Thymus (tissue), 11 donors: ENCODE measurements at regions not wholly inside any gene's neighbourhood (a gene's known extent, or its start where the extent isn't known, plus 50 kb on each side); places are given as distances from the start of the nearest gene placed in this dataset.
"Not testable (repeated sequence)": the region's sequence is repeated elsewhere in the genome, so short reads cannot be mapped to it uniquely, and the experiment has no call there.

Experiments used
- DNase-seq, 9 donors: peaks; one replicate each; pipeline ENCODE4 v3.0.0-alpha.2; 2013; ENCODE audit warnings: low spot score in 9 of 9, low read depth in 6 of 9, missing footprints in 1 of 9
- H3K27ac ChIP-seq, 2 donors: one replicate each; pipeline ENCODE4 v1.5.1; 2013; ENCODE audit warnings: control low read depth in 1 of 2, low read depth in 1 of 2, low read length in 1 of 2, mild to moderate bottlenecking in 1 of 2, moderate library complexity in 1 of 2
- H3K27me3 ChIP-seq, 2 donors: one replicate each; pipeline ENCODE4 v1.5.1; 2013; ENCODE audit warnings: low read length in 1 of 2; ENCODE audit not compliant: control insufficient read depth in 2 of 2, insufficient read depth in 1 of 2
- H3K36me3 ChIP-seq, 2 donors: one replicate each; pipeline ENCODE4 v1.5.1; 2013; ENCODE audit warnings: low read length in 1 of 2, mild to moderate bottlenecking in 1 of 2, moderate library complexity in 1 of 2; ENCODE audit not compliant: control insufficient read depth in 2 of 2, insufficient read depth in 2 of 2
- H3K4me1 ChIP-seq, 2 donors: one replicate each; pipeline ENCODE4 v1.5.1; 2013; ENCODE audit warnings: low read length in 2 of 2; ENCODE audit not compliant: control insufficient read depth in 2 of 2, insufficient read depth in 2 of 2
- H3K4me3 ChIP-seq, 2 donors: one replicate each; pipeline ENCODE4 v1.5.1; 2013; ENCODE audit warnings: low read length in 2 of 2, control low read depth in 1 of 2, mild to moderate bottlenecking in 1 of 2
- H3K9me3 ChIP-seq, 2 donors: one replicate each; pipeline ENCODE4 v1.5.1; 2013; ENCODE audit warnings: low read length in 1 of 2, mild to moderate bottlenecking in 1 of 2; ENCODE audit not compliant: control insufficient read depth in 2 of 2, insufficient read depth in 1 of 2
- WGBS: extraction: QIAGEN DNeasy Blood & Tissue Kit; methylation state at CpG from one replicate; pipeline ENCODE4 v1.1.7; 2013; 5-methylcytosine and 5-hydroxymethylcytosine counted together
- donor health status: healthy.

GRCh38 chr7:3109311-3109915, 65.7 kb upstream of the CARD11 start:
- no peak overlapping the region for H3K27ac ChIP-seq
- H3K27me3 ChIP-seq, result no peaks in the 10 kb centered on the region
- peaks cover 0 to 7% of the 10 kb centered on the region in 2 donors for H3K9me3 ChIP-seq
- H3K36me3 ChIP-seq, result no peaks in the 10 kb centered on the region
- no peak overlapping the region for H3K4me3 ChIP-seq
- DNase-seq, result no peak
- 87% methylated on average over 9 of the region's 9 CpGs for WGBS
- H3K4me1 ChIP-seq, result peaks cover 0 to 7% of the 10 kb centered on the region in 2 donors

- no peaks in the 10 kb centered on the region for H3K36me3 ChIP-seq
- peaks cover 0 to 3% of the 10 kb centered on the region in 2 donors for H3K9me3 ChIP-seq
- no peak for DNase-seq
- H3K4me3 ChIP-seq, result no peak overlapping the region
- no peaks in the 10 kb centered on the region for H3K27me3 ChIP-seq
- peaks cover under 1 to 7% of the 10 kb centered on the region in 2 donors for H3K4me1 ChIP-seq
- no peak overlapping the region for H3K27ac ChIP-seq
- 20% methylated on average over 5 of the region's 5 CpGs for WGBS
Observed at GRCh38 chr7:3112479-3113134, 68.9 kb upstream of the CARD11 start.

GRCh38 chr7:3114917-3115316, 71.2 kb upstream of the CARD11 start:
- Histone ChIP-seq H3K27ac (no peak overlapping the region), H3K9me3 (peaks cover 0 to 3% of the 10 kb centered on the region in 2 donors), H3K36me3 (no peaks in the 10 kb centered on the region), H3K4me1 (peaks cover 2 to 9% of the 10 kb centered on the region in 2 donors), H3K4me3 (no peak overlapping the region), H3K27me3 (no peaks in the 10 kb centered on the region)
- DNase-seq, result no peak
- WGBS, result 49% methylated on average over 5 of the region's 5 CpGs

- H3K27ac ChIP-seq, result no peak overlapping the region
- 16% methylated on average over 2 of the region's 2 CpGs for WGBS
- no peaks in the 10 kb centered on the region for H3K36me3 ChIP-seq
- H3K9me3 ChIP-seq, result peaks cover 0 to 3% of the 10 kb centered on the region in 2 donors
- H3K4me3 ChIP-seq, result no peak overlapping the region
- no peak for DNase-seq
- peaks cover 2 to 9% of the 10 kb centered on the region in 2 donors for H3K4me1 ChIP-seq
- no peaks in the 10 kb centered on the region for H3K27me3 ChIP-seq
Observed at GRCh38 chr7:3117081-3117480, 73.4 kb upstream of the CARD11 start.

- DNase-seq, result peak in 1 of 9 donors; percentile 55
- H3K36me3 ChIP-seq, result no peaks in the 10 kb centered on the region
- H3K27me3 ChIP-seq, result no peaks in the 10 kb centered on the region
- H3K4me1 ChIP-seq, result peaks cover 2 to 5% of the 10 kb centered on the region in 2 donors
- H3K4me3 ChIP-seq, result no peak overlapping the region
- peaks cover 0 to 3% of the 10 kb centered on the region in 2 donors for H3K9me3 ChIP-seq
- H3K27ac ChIP-seq, result no peak overlapping the region
- 34% methylated on average over 8 of the region's 8 CpGs for WGBS
Observed at GRCh38 chr7:3117488-3118231, 74.0 kb upstream of the CARD11 start.

GRCh38 chr7:3119352-3119927, 75.8 kb upstream of the CARD11 start:
- H3K27ac ChIP-seq, H3K9me3 ChIP-seq: not testable (repeated sequence)

GRCh38 chr7:3119963-3120362, 76.3 kb upstream of the CARD11 start:
- DNase-seq, result no peak
- no peaks in the 10 kb centered on the region for H3K27me3 ChIP-seq

More at GRCh38 chr7:3119352-3119927, 75.8 kb upstream of the CARD11 start:
- not testable (repeated sequence) for H3K4me3 ChIP-seq, H3K27me3 ChIP-seq, H3K4me1 ChIP-seq, DNase-seq, H3K36me3 ChIP-seq
- WGBS, result 92% methylated on average over 9 of the region's 9 CpGs

GRCh38 chr7:3120513-3120912, 76.8 kb upstream of the CARD11 start:
- WGBS, result 94% methylated on average over 3 of the region's 3 CpGs

More at GRCh38 chr7:3119963-3120362, 76.3 kb upstream of the CARD11 start:
- no peak overlapping the region for H3K4me3 ChIP-seq
- no peak overlapping the region for H3K27ac ChIP-seq
- H3K36me3 ChIP-seq, result no peaks in the 10 kb centered on the region
- peaks cover 2% of the 10 kb centered on the region in 2 donors for H3K4me1 ChIP-seq
- H3K9me3 ChIP-seq, result no peaks in the 10 kb centered on the region
- 89% methylated on average over 3 of the region's 3 CpGs for WGBS

More at GRCh38 chr7:3120513-3120912, 76.8 kb upstream of the CARD11 start:
- Histone ChIP-seq H3K36me3 (no peaks in the 10 kb centered on the region), H3K4me3 (no peak overlapping the region), H3K9me3 (no peaks in the 10 kb centered on the region), H3K27me3 (no peaks in the 10 kb centered on the region), H3K27ac (no peak overlapping the region), H3K4me1 (peaks cover 2% of the 10 kb centered on the region in 2 donors)
- DNase-seq, result peak in 1 of 9 donors; percentile 54
